ENCODE measurements at regions not wholly inside any gene's neighbourhood (a gene's known extent, or its start where the extent isn't known, plus 50 kb on each side); places are given as distances from the start of the nearest gene placed in this dataset.

DNA sequence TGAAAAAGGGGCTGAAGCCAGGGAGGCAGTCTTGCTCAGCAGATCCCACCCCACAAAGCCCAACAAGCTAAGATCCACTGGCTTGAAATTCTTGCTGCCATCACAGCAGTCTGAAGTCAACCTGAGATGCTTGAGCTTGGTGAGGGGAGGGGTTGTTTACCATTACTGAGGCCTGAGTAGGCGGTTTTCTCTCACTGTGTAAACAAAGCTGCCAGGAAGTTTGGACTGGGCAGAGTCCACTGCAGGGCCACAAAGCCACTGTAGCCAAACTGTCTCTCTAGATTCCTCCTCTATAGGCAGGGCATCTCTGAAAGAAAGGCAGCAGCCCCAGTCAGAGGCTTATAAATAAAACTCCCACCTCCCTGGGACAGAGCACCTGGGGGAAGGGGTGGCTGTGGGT is 746.1 kb upstream of the LRRC4C start:
- DNase-seq = no peak

DNA sequence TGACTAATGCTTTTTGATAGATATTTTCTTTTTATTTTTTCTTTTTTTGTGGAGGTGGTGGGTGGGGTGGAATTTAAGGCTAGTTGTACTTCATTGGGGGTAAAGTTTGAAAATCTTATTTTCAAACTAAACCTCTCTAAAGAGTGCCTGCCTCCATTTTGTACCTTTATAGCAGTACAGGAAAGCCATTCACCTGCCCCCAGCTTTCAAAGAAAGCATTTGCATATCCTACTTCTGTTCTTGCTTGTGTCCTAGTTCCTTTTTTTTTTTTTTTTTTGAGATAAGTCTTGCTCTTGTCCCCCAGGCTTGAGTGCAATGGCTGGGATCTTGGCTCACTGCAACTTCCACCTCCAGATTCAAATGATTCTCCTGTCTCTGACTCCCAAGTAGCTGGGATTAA is 766.2 kb upstream of the LRRC4C start:
- DNase-seq = no peak

DNA sequence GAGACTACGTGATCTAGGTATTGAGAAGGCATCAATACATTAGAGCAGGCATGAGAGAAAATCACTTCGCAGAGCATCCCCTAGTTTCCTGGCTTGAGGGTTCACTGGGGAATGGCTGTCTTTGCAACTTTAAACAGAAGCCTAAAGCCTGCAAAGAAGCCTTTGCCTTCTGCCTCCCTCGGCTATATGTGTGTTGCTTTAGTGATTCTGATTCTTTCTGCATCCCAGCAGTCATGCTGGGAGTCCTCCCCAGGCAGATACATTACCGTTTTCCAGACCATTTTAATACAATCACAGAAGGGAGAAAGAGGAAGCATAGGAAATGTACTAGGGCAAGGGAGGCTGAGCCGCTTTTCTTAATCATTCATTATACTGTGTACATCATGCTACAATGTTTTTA is 773.2 kb upstream of the LRRC4C start:
- DNase-seq = no peak

DNA sequence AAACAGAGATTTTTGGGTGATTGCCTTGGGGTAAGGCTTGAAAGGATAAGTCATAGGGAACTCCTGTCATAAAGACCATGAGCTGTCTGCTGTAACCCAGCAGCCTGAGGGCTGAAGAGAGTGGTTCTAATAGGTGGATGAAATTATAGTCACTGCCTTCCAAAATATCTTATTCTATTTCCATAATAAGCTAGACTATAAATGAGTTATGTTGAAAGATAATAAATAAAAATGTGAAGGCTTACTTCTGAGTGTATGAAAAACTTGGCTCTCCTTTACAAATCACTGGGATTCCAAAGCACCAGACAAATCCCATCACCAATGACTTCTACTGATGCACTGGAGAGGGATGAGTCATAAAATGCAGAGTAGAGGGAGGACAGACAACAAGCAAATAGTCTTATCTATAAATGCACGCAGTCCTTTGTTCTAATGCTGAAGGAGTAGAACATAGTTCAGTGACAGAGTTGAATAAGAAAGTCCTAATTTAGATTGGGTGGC is 775.0 kb upstream of the LRRC4C start:
- DNase-seq = no peak

DNA sequence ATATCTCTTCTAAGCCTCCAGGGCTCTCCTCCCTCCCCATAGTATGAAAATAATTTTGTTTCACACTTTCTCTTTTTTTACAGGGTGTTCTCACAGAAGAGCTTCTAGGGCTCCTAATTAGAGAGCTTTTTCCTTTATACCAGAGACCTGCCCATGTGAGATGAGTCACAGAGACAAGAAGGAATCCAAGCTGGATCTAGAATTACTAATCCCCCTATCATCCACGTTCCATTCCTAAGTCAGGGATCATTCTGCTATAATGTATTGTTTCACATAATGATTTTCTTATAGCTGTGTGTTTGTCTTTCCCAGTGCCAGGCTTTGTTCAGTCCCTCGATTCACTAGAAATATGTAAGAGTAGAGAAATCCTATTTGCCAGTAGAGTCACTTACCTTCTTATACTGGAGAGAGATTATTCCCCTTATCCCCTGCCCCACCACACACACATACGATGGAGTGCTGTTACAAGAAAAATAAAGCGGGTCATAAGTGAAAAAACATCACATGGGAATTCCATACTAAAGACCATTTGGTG is 778.3 kb upstream of the LRRC4C start:
- DNase-seq = no peak

DNA sequence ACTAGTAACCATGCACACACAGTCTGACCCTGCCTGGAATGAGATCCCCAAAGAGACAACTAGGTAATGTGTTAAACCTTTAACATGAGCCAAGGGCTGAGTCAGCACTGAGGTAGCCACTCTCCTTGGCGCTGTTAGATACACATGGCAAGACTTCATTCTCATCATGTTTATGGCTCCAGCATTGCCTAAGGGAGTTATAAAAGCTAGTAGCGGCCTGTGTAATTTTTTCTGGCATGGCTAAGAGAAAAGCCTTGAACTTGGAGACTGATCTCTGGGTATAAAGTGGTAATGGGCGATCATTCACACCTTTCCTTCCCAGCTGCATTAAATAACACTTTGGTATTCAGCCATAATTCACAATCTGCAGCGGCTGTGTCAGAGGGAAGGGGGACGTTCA is 779.7 kb upstream of the LRRC4C start:
- DNase-seq = no peak

DNA sequence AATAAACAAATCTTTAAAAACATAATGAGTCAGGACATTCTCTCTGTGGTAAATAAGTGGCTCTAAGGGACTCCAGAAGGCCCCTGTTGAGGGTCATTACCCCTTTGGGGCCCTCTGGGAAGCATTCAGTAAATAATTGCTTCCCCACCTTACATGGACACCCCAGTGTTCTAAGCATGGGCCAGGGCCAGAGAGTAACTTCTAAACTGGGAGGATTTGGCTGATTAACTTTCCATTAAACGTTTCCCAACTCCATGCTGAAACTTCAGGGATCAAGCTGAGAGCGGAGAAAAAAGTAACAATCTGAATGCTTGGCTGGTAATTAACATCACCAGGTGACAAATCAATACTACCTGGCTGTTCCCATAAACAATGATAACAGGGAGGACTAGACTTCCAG is 783.9 kb upstream of the LRRC4C start:
- DNase-seq = no peak

DNA sequence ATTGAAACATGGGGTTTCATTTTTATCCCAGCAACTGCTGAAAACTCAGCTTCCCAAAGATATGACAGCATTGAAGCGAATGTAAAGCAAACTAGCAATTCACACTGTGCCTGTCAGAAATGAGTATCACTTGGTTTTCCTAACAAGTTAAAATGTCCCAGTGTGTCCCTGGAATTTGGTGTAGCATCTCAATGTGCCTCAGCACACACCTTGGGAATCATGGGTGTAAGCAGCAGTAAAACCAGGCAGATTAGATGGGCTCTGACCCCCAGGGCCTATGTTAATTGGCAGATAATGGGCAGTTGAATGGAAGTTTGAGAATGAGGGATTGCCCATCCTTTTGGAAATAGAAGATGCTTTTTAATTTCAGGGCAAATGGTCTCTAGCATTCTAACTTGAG is 784.9 kb upstream of the LRRC4C start:
- DNase-seq = no peak

DNA sequence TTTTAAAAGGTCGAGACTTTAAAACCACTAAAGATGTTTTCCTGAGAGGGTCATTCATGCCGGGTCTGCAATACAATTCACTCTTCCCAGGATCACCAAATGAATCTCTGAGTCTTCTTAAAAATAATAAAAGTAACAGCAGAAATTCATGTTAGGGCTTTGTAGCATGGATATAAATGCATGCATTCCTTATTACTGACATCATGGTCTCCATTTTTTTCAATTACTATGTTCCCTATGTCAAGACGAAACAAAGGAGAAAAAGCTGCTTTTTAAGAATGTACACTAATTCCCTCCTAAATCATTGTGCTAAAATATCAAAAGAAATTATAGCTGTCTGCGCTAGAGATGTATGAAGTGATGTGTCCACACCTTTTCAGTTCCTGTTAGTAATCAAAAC is 789.9 kb upstream of the LRRC4C start:
- DNase-seq = no peak

DNA sequence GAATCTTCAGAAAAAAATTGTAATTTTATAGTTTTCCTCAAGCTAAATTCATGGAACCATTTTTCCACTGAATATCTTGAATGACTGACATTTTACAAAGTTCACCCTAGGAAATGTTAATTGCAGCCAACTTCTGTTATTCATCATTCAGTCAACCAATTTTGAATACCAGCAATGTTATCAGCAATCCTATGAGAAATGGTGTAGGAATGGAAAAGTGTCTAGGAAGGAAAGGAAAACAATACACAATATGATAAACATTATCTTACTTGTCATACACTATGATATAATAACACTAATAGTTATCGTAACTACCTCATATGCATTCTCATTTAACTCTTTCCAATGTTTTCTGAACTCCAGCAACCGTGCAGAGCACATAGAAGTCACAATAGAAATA is 790.5 kb upstream of the LRRC4C start:
- DNase-seq = no peak

DNA sequence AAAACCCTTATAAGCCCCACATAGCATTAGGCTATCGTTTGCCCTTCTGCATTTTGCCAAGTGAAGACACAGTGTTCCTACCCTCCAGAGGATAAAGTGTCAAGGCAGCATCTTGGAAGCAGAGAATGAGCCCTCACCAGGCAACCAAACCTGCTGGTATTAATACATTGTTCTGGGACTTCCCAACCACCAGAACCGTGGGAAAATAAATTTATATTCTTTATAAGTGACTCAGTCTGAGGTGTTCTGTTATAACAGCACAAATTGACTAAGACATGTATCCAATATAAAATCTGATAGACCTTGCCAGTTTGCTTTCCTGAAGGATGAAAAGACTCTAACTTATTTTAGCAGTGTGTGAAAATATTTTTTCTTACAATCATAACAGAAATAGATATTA is 792.5 kb upstream of the LRRC4C start:
- DNase-seq = no peak

DNA sequence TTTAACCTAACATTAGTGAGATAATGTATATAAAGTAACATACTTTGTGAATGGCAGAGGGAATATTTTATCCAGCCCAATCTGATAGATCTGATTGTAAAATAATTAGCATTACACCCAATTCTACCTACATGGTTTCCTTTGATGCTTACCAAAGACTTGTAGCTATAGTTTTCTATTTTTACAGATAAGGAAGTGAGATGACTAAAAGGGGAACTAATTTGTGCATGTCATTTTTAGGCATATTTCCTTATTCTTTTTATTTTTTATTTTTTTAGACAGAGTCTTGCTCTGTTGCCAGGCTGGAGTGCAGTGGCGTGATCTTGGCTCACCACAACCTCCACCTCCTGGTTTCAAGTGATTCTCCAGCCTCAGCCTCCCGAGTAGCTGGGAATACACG is 793.7 kb upstream of the LRRC4C start:
- DNase-seq = no peak

DNA sequence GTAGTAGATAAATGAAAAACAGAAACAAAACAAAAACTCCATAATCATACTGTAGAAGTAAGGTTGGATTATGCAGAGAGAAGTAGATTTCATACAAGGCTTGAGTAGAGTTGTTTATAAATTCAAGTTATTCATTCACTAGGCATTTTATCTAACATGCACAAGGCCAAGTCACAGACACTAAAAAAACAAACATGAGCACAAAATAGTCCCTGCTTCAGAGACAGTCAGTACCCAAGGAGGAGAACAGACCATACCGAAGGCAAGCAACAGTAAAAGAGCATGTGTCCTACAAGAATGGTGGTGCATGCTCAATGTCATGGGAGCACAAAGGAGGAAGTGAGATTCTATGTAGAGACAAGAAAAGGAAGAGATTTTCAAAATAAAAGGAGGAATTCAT is 796.5 kb upstream of the LRRC4C start:
- no peak for DNase-seq

DNA sequence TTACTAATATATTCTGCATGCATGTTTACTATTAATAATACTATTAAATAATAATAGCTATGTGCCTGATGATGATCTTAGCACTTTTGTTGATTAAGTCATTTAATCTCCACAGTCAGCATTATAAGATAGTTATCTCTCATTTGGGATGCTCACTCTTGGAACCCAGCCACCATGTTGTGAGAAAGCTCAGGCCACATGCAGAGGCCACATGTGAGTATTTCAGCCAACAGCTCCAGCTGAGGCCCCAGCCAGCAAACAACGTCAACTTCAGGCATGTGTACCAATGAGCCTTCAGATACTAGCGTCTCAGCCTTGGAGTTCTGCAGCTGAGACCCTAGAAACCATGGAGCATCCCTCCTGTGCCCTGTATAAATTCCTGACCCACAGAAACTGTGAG is 798.1 kb upstream of the LRRC4C start:
- DNase-seq = no peak

DNA sequence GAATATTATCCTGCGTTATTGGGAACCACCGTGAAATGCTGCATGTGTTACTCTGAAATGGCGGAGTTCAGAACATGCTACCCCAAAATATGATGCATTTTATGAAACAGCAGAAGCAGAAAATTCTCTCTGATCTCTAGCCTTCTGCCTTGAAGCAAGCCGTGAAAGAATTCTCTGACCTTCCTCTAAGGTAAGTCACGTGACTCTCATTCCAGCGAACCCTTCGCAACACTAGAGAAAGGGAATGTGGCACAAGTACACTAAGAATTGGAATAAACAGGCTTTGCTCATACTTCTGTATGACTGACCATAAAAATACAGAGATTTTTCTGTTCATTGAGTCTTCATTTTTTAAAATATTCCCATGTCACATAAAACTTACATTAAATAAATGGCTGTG is 805.6 kb upstream of the LRRC4C start:
- no peak for DNase-seq

DNA sequence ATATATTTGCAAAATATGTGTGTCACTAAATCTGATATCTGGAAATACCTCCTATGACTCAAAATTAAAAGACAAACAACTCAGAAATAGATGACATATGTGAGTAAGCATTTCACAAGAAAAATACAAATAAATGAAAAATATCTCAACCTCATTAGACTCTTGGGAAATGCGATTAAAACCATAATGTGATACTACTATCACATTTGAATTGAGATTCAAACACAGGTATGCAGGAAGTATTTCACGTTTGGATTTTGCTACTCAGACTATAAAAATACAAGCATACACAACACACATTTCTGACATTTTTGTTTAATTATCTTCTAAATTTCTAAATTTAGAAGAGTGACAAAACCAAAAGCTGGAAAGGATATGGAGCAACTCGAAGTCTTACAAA is 811.9 kb upstream of the LRRC4C start:
- no peak for DNase-seq

DNA sequence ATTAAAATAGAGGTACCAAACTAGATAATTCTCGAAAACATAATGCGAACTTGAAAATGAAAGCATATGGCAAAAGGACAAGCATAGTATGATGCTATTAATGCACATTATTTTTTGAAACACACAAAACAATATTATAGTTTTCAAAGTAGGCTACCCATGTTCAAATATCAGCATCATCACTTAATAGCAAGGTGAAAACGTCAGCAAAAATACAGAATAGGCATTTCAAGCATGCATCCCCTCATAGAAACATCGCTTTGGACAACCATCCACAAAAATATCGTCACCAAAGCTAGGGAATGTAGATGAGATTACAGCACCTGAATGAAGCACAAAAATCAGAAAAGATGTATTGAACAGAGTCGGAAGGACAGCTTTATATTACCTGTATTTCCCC is 814.5 kb upstream of the LRRC4C start:
- DNase-seq = no peak

DNA sequence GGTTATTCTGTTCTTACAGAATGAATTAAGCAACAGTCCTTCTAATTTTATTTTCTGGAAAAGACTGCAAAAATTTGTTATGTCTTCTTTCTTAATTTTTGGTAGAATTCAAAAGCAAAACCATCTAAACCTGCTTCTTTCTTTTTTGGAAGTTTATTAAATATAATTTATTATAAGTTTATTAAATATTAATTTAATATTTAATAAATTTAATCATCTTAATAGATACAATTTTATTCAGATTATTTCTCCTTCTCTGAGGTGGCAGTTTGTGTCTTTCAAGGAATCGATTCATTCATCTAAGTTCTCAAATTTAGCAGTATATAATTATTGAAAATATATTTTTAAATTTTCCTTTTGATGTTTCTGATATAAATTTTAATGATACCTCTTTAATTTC is 837.5 kb upstream of the LRRC4C start:
- DNase-seq = no peak

DNA sequence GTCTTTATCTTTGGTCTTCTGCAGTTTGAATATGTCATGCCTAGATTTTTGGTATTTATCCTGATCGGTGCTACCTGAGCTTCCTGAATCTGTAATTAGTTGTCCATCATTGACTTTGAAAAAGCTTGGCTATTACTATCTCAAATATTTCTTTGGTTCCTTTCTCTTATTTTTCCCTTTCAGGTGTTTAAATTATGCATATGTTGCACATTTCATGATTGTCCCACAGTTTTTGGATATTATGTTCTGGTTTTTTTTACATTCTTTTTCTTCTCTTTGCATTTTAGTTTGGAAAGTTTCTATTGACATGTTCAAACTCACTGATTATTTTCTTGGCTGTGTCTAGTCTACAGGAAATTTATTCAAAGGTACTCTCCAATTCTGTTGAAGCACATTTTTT is 840.3 kb upstream of the LRRC4C start:
- no peak for DNase-seq

DNA sequence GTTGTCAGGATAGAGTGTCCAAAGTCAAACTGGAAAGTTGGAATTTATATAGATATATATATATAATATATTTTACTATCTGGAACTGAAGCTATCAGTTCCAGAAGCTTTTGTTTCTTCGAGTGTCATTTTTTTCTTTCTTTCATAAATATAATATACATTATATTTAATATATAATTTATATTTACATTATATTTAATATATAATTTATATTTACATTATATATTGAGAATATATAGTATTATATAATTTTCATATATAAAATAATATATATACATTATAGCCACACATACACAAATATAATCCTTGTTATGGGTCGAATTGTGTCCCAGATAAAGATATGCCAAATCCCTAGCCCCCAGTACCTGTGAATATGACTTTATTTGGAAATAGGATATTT is 842.3 kb upstream of the LRRC4C start:
- DNase-seq = no peak

DNA sequence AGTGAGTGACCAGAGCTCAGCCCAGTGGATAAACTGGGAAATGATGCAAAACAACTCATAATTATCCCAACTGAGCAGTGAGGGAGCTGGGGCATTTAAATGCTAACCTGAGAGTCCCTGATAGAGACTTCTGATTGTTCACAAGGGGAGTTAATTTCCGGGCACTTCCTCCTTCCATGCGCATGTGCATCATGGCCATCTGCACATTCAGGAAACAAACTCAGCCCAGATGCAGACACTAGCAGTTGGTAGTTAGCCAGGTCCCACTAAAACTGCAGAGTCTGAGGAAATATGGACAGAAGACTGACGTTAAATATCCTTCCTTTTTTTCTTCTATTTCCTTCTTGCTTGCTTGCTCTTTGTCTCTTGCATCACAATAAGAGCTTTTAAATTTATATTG is 852.1 kb upstream of the LRRC4C start:
- no peak for DNase-seq

DNA sequence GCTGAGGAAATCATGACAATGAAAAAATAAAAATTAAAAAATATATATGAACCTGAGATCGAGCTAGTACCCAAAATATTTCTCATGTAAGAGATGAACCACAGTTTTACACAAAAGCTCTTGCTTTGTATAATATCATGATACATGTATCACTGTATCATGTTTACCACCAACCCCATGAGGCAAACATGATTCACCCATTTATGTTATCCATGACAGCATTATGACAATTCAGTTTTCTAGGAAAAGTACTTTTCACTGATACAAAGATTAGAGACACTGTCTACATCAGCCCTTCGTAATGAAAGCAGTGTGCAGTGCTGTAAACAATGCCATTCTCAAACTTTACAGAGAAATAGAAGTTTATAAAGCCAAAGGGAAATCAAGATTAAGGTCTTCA is 852.5 kb upstream of the LRRC4C start:
- no peak for DNase-seq

DNA sequence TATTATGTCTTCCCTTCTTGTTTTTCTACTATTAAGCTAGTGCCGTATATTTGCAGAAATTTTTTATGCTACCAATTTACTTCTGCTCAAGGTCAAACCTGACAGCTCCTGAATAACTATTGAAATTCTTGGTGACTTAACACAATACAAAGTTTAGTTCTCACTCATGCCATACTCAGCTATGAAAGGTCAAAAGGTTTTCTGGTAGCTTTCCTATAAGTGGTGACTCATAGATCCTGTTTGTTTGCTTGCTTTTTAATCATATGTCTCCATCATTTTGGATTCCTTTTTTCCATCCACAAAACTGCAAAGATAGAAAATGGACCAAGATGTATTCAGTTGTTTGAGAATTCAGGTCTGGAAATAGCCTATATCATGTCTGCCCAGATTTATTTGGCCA is 855.8 kb upstream of the LRRC4C start:
- DNase-seq = no peak

DNA sequence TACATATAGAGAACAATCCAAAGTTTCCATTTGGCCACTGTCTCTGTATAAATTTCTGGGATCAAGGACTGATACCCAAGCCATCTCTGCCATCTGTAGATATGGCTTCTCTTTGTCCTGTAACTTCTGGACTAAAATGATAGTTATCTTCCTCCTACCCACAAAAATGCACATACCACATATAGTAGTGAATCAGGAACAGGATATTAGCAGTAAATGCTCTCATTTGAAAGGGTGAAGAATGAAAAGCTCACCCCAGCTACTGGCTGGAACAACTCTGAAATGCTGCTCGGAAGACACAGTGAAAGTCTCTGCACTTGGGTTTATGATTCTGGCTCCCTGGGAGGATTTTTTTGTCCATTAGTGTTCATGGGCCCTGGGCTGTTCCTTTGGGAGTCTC is 856.4 kb upstream of the LRRC4C start:
- no peak for DNase-seq

DNA sequence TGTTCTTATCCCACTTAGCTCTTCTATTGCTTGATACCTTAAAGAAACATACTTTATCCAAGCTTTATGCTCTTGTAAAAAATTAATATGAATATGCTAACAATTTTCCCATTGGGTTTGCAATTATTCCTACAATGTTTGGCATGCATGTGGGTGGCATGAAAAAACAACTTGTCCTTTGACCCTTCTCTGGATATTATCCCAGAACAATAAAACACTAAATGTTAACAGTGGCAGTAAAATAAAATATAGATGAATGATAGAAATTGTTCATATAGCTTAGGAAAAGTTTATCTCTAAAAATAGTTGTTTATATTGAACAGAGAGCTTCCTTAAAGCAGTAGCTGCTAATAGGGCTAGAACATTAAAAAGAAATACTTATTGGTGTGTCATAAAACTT is 860.5 kb upstream of the LRRC4C start:
- DNase-seq = no peak

DNA sequence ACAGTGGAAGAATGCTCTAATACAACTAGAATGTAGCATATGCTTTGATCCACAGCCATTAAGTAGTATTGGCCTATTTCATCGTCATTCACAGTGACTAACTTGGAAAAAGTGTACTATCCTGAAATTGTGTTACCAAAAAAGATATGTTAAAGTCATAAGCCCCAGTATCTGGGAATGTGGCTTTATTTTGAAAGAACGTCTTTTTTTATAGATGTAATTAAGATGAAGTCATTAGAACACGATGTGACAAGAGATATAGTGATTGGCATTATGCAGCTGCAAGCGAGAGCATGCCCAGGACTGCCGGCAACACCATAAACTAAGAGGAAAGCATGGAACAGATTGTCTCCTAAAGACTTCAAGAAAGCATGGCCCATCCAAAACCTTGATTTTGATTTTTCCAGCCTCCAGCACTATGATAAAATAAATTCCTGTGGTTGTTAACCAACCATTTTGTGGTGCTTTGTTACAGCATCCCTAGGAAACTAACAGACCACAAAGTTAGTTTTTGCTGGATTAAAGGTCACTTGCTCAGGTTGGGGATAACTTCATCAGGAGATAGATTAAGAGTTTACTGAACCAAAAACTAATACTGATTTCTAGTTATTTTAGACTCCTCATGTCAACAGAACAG is 870.6 kb upstream of the LRRC4C start:
- DNase-seq = no peak

Measured in NCI-H2081 (cell line).